ENCODE measurements at regions not wholly inside any gene's neighbourhood (a gene's known extent, or its start where the extent isn't known, plus 50 kb on each side); places are given as distances from the start of the nearest gene placed in this dataset.

GRCh38 chr16:73408311-73408710, 360.4 kb upstream of the ZFHX3 start:
- TF ChIP-seq, protein P1, sequence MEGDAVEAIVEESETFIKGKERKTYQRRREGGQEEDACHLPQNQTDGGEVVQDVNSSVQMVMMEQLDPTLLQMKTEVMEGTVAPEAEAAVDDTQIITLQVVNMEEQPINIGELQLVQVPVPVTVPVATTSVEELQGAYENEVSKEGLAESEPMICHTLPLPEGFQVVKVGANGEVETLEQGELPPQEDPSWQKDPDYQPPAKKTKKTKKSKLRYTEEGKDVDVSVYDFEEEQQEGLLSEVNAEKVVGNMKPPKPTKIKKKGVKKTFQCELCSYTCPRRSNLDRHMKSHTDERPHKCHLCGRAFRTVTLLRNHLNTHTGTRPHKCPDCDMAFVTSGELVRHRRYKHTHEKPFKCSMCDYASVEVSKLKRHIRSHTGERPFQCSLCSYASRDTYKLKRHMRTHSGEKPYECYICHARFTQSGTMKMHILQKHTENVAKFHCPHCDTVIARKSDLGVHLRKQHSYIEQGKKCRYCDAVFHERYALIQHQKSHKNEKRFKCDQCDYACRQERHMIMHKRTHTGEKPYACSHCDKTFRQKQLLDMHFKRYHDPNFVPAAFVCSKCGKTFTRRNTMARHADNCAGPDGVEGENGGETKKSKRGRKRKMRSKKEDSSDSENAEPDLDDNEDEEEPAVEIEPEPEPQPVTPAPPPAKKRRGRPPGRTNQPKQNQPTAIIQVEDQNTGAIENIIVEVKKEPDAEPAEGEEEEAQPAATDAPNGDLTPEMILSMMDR (IDR thresholded peaks at IDR 0.05; ENCODE audit: low read depth, low read length, poor library complexity, severe bottlenecking), result no peak
- no peak for TF ChIP-seq EZH2phosphoT487 (IDR thresholded peaks at IDR 0.05; ENCODE audit: borderline replicate concordance, low read length)
- Histone ChIP-seq H3K4me2 (ENCODE audit: low read length) (no peak overlapping the region), H3K79me2 (ENCODE audit: control insufficient read depth, low read length) (no peaks in the 10 kb centered on the region)

DNA sequence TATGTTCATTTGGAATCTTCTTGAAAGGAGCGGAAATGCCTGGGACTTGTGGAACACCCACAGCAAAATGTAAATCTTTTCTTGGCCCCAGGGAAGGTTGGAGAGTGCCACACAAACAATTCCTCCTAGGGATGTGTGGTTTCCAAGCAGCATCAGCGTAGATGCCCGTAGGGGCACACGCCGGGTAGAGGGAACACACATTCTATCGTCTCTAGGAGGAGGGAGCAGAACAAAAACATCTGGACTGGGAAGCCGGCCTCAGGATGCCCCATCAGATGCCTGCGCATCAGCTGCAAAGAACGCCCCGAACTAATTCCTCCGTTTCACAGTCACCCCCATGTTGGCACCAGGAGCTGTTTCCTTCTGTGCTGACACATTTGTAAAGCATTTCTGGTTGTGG, 357.9 kb upstream of the ZFHX3 start:
- TF ChIP-seq EZH2phosphoT487 (IDR thresholded peaks at IDR 0.05; ENCODE audit: borderline replicate concordance, low read length), result no peak
- TF ChIP-seq, protein P1 (IDR thresholded peaks at IDR 0.05; ENCODE audit: low read depth, low read length, poor library complexity, severe bottlenecking), result no peak

More at GRCh38 chr16:73408311-73408710, 360.4 kb upstream of the ZFHX3 start:
- H3K9me2 ChIP-seq (replicated peaks; ENCODE audit: control insufficient read depth, low read length), result no peaks in the 10 kb centered on the region
- no peaks in the 10 kb centered on the region for H3K4me1 ChIP-seq (ENCODE audit: control insufficient read depth, low read length)
- H4K20me1 ChIP-seq (ENCODE audit: control insufficient read depth, insufficient read depth, low read depth, low read length), result no peaks in the 10 kb centered on the region
- H3K27ac ChIP-seq (ENCODE audit: low read depth, low read length), result no peak overlapping the region
- no peaks in the 10 kb centered on the region for H3K27me3 ChIP-seq (ENCODE audit: control insufficient read depth, low read length)
- no peaks in the 10 kb centered on the region for H3F3A ChIP-seq (ENCODE audit: control insufficient read depth, insufficient read depth)
- H3K36me3 ChIP-seq (ENCODE audit: control insufficient read depth, low read length), result no peaks in the 10 kb centered on the region
- no peaks in the 10 kb centered on the region for H3K9me3 ChIP-seq (ENCODE audit: control insufficient read depth, insufficient read depth, low read length)
- H3K4me3 ChIP-seq (ENCODE audit: low read length), result no peak overlapping the region

GRCh38 chr16:73404001-73404400, 356.1 kb upstream of the ZFHX3 start:
- no peak overlapping the region for H3K4me3 ChIP-seq (ENCODE audit: low read length)
- TF ChIP-seq, protein P1 (IDR thresholded peaks at IDR 0.05; ENCODE audit: low read depth, low read length, poor library complexity, severe bottlenecking), result no peak
- no peak for TF ChIP-seq EZH2phosphoT487 (IDR thresholded peaks at IDR 0.05; ENCODE audit: borderline replicate concordance, low read length)
- H3K36me3 ChIP-seq (ENCODE audit: control insufficient read depth, low read length), result no peaks in the 10 kb centered on the region
- no peaks in the 10 kb centered on the region for H3F3A ChIP-seq (ENCODE audit: control insufficient read depth, insufficient read depth)
- H3K27ac ChIP-seq (ENCODE audit: low read depth, low read length), result no peak overlapping the region
- H3K4me2 ChIP-seq (ENCODE audit: low read length), result no peak overlapping the region
- no peaks in the 10 kb centered on the region for H3K27me3 ChIP-seq (ENCODE audit: control insufficient read depth, low read length)
- H3K9me3 ChIP-seq (ENCODE audit: control insufficient read depth, insufficient read depth, low read length), result no peaks in the 10 kb centered on the region
- H4K20me1 ChIP-seq (ENCODE audit: control insufficient read depth, insufficient read depth, low read depth, low read length), result no peaks in the 10 kb centered on the region
- H3K9me2 ChIP-seq (replicated peaks; ENCODE audit: control insufficient read depth, low read length), result no peaks in the 10 kb centered on the region
- no peaks in the 10 kb centered on the region for H3K4me1 ChIP-seq (ENCODE audit: control insufficient read depth, low read length)
- H3K79me2 ChIP-seq (ENCODE audit: control insufficient read depth, low read length), result no peaks in the 10 kb centered on the region

More for the DNA sequence above, 357.9 kb upstream of the ZFHX3 start:
- Histone ChIP-seq H4K20me1 (ENCODE audit: control insufficient read depth, insufficient read depth, low read depth, low read length) (no peaks in the 10 kb centered on the region), H3K36me3 (ENCODE audit: control insufficient read depth, low read length) (no peaks in the 10 kb centered on the region), H3K27me3 (ENCODE audit: control insufficient read depth, low read length) (no peaks in the 10 kb centered on the region), H3K9me2 (replicated peaks; ENCODE audit: control insufficient read depth, low read length) (no peaks in the 10 kb centered on the region), H3K9me3 (ENCODE audit: control insufficient read depth, insufficient read depth, low read length) (no peaks in the 10 kb centered on the region), H3K27ac (ENCODE audit: low read depth, low read length) (no peak overlapping the region), H3K4me2 (ENCODE audit: low read length) (no peak overlapping the region), H3K4me3 (ENCODE audit: low read length) (no peak overlapping the region), H3K4me1 (ENCODE audit: control insufficient read depth, low read length) (no peaks in the 10 kb centered on the region), H3F3A (ENCODE audit: control insufficient read depth, insufficient read depth) (no peaks in the 10 kb centered on the region), H3K79me2 (ENCODE audit: control insufficient read depth, low read length) (no peaks in the 10 kb centered on the region)

Data from DOHH2 (cell line).